Liver (tissue), 3 donors: ENCODE measurements at regions not wholly inside any gene's neighbourhood (a gene's known extent, or its start where the extent isn't known, plus 50 kb on each side); places are given as distances from the start of the nearest gene placed in this dataset.

Experiments used
- CTCF ChIP-seq: fragments of 150-350 bp; IDR thresholded peaks from 2 replicates; pipeline ENCODE4 v1.5.1; 2017; ENCODE audit warnings: improper control_type of control experiment, low read depth, low read length; ENCODE audit not compliant: missing input control
- FOXA2 ChIP-seq: IDR thresholded peaks from 2 replicates; pipeline ENCODE4 v1.6.1; 2016; ENCODE audit warnings: antibody characterized with exemption
- GABPA ChIP-seq, 2 donors: IDR thresholded peaks in 1 of 2; conservative IDR thresholded peaks in 1 of 2; 2 replicates each; pipeline ENCODE4 v1.6.1; 2016; ENCODE audit warnings: antibody characterized with exemption in 2 of 2, mild to moderate bottlenecking in 1 of 2, moderate library complexity in 1 of 2
- HNF4G ChIP-seq: IDR thresholded peaks from 2 replicates; pipeline ENCODE4 v1.6.1; 2016; ENCODE audit warnings: antibody characterized with exemption
- JUND ChIP-seq, 2 donors: IDR thresholded peaks; 2 replicates each; pipeline ENCODE4 v1.6.1; 2016; ENCODE audit warnings: antibody characterized with exemption in 2 of 2
- MAX ChIP-seq: IDR thresholded peaks from 2 replicates; pipeline ENCODE4 v1.6.1; 2016; ENCODE audit warnings: antibody characterized with exemption
- RAD21 ChIP-seq, 2 donors: IDR thresholded peaks; 2 replicates each; pipeline ENCODE4 v1.6.1; 2016; ENCODE audit warnings: antibody characterized with exemption in 2 of 2, mild to moderate bottlenecking in 2 of 2
- RXRA ChIP-seq, 2 donors: IDR thresholded peaks; 2 replicates each; pipeline ENCODE4 v1.6.1; 2017 to 2018; ENCODE audit warnings: antibody characterized with exemption in 2 of 2, mild to moderate bottlenecking in 1 of 2
- donor health status: healthy.
- donor health status: healthy.

- TF ChIP-seq CTCF (no peak), HNF4G (no peak), RXRA (IDR thresholded peaks at IDR 0.05) (no peak), MAX (no peak), JUND (IDR thresholded peaks at IDR 0.05) (no peak), RAD21 (IDR thresholded peaks at IDR 0.05) (no peak), FOXA2 (no peak), GABPA (IDR thresholded peaks at IDR 0.05 in 1 of 2, conservative IDR thresholded peaks at IDR 0.05 in 1 of 2) (no peak)
Observed at GRCh38 chr3:24578324-24578723, 83.7 kb upstream of the THRB start.
